Fibroblast of pulmonary artery (primary cell): ENCODE measurements at regions not wholly inside any gene's neighbourhood (a gene's known extent, or its start where the extent isn't known, plus 50 kb on each side); places are given as distances from the start of the nearest gene placed in this dataset.

Experiments used
- DNase-seq: peaks from one replicate; pipeline ENCODE4 v3.0.0-alpha.2; 2010; ENCODE audit warnings: low read depth
- H3K4me3 ChIP-seq: replicated peaks from 2 replicates; pipeline ENCODE4 v1.5.1; 2011; ENCODE audit warnings: low read depth, mild to moderate bottlenecking, control low read depth, low read length, moderate library complexity
- CTCF ChIP-seq: IDR thresholded peaks from 2 replicates; pipeline ENCODE4 v1.5.1; 2011; ENCODE audit warnings: mild to moderate bottlenecking, control low read depth, low read length, inconsistent platforms; ENCODE audit errors: missing control alignments

GRCh38 chr6:15989397-15989796 lies 139.5 kb upstream of the MYLIP start:
- no peak overlapping the region for H3K4me3 ChIP-seq
- DNase-seq, result no peak
- TF ChIP-seq CTCF, result no peak

- DNase-seq, result peak; percentile 59
- H3K4me3 ChIP-seq, result no peak overlapping the region
- TF ChIP-seq CTCF, result no peak
These were observed 141.3 kb upstream of the MYLIP start for GRCh38 chr6:15987569-15987968.

GRCh38 chr6:15986027-15986629 lies 142.8 kb upstream of the MYLIP start:
- no peak for TF ChIP-seq CTCF
- no peak for DNase-seq
- H3K4me3 ChIP-seq, result no peak overlapping the region

- no peak overlapping the region for H3K4me3 ChIP-seq
- DNase-seq, result no peak
- TF ChIP-seq CTCF, result no peak
These were observed 143.4 kb upstream of the MYLIP start for GRCh38 chr6:15985379-15985959.

GRCh38 chr6:15981956-15982355 lies 146.9 kb upstream of the MYLIP start:
- TF ChIP-seq CTCF, result no peak
- no peak for DNase-seq

GRCh38 chr6:15980801-15981200 lies 148.1 kb upstream of the MYLIP start:
- no peak for DNase-seq
- no peak for TF ChIP-seq CTCF
- H3K4me3 ChIP-seq, result no peak overlapping the region

More at GRCh38 chr6:15981956-15982355, 146.9 kb upstream of the MYLIP start:
- no peak overlapping the region for H3K4me3 ChIP-seq

GRCh38 chr6:15978426-15978825 lies 150.5 kb upstream of the MYLIP start:
- H3K4me3 ChIP-seq, result no peak overlapping the region
- no peak for TF ChIP-seq CTCF
- no peak for DNase-seq
